Uterus (tissue), 2 donors: ENCODE measurements at regions not wholly inside any gene's neighbourhood (a gene's known extent, or its start where the extent isn't known, plus 50 kb on each side); places are given as distances from the start of the nearest gene placed in this dataset.

Experiments used
- CTCF ChIP-seq, 4 experiments: fragments of 200-600 bp in 2 of 4; fragments of 450-650 bp in 2 of 4; sonication (generic) in 2 of 4; IDR thresholded peaks; one replicate each; pipeline ENCODE4 v1.5.1; 2016 to 2019; ENCODE audit warnings: antibody characterized with exemption in 4 of 4, mild to moderate bottlenecking in 2 of 4, moderate library complexity in 1 of 4
- POLR2A ChIP-seq, 2 donors: fragments of 450-650 bp; IDR thresholded peaks; one replicate each; pipeline ENCODE4 v1.6.1; 2016; ENCODE audit warnings: antibody characterized with exemption in 2 of 2, mild to moderate bottlenecking in 1 of 2, moderate library complexity in 1 of 2

GRCh38 chr21:20276377-20276776, 721.8 kb upstream of the NCAM2 start:
- TF ChIP-seq CTCF (IDR thresholded peaks at IDR 0.05) (no peak), POLR2A (IDR thresholded peaks at IDR 0.05) (no peak)
